ENCODE measurements at regions not wholly inside any gene's neighbourhood (a gene's known extent, or its start where the extent isn't known, plus 50 kb on each side); places are given as distances from the start of the nearest gene placed in this dataset.

DNA sequence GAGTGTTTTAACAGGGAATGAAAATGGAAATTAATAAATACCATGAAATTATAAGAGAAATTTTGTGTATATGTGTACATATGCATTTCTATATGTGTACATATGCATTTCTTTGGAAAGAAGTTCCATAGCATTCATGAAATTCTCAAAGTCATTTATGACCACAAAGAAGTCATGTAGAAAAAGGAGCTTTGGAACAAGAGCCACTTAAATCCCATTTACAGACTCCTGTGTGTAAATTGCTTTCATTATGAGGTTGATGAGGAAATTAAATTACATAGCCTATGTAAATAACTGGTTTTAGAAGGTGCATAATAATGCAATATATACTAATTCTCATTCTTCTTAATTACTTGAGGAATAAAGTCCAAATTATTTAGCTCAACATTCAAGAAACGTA is 450.5 kb upstream of the SYT1 start:
- TF ChIP-seq, protein P1, sequence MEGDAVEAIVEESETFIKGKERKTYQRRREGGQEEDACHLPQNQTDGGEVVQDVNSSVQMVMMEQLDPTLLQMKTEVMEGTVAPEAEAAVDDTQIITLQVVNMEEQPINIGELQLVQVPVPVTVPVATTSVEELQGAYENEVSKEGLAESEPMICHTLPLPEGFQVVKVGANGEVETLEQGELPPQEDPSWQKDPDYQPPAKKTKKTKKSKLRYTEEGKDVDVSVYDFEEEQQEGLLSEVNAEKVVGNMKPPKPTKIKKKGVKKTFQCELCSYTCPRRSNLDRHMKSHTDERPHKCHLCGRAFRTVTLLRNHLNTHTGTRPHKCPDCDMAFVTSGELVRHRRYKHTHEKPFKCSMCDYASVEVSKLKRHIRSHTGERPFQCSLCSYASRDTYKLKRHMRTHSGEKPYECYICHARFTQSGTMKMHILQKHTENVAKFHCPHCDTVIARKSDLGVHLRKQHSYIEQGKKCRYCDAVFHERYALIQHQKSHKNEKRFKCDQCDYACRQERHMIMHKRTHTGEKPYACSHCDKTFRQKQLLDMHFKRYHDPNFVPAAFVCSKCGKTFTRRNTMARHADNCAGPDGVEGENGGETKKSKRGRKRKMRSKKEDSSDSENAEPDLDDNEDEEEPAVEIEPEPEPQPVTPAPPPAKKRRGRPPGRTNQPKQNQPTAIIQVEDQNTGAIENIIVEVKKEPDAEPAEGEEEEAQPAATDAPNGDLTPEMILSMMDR (IDR thresholded peaks at IDR 0.05; ENCODE audit: low read length) = no peak
- TF ChIP-seq EZH2phosphoT487 (IDR thresholded peaks at IDR 0.05; ENCODE audit: low read length) = no peak
- no peak for TF ChIP-seq EZH2 (optimal IDR thresholded peaks at IDR 0.05; ENCODE audit: low read depth, low read length)
